ENCODE measurements at regions not wholly inside any gene's neighbourhood (a gene's known extent, or its start where the extent isn't known, plus 50 kb on each side); places are given as distances from the start of the nearest gene placed in this dataset.

- H3K36me3 ChIP-seq: no peaks in the 10 kb centered on the region
- no peaks in the 10 kb centered on the region for H3K9me3 ChIP-seq
- H3K27me3 ChIP-seq: no peaks in the 10 kb centered on the region
- H3K4me1 ChIP-seq (ENCODE audit: insufficient read depth): peaks cover 1% of the 10 kb centered on the region
- TF ChIP-seq POLR2A (IDR thresholded peaks at IDR 0.05): no peak
- no peak for TF ChIP-seq CTCF (IDR thresholded peaks at IDR 0.05)
- TF ChIP-seq EP300 (IDR thresholded peaks at IDR 0.05): no peak
- H3K4me3 ChIP-seq: no peak overlapping the region
- intact Hi-C loops (cut with DNase I): no loop called here
- no peak for DNase-seq
- H3K27ac ChIP-seq: no peak overlapping the region
- 55 to 73% (median 66%) methylated on average over 5 of the region's 5 CpGs for WGBS, 3 donors
Observed at GRCh38 chr11:111086058-111086457, 159.5 kb upstream of the POU2AF2 start.

- Histone ChIP-seq H3K27ac (no peak overlapping the region), H3K4me3 (no peak overlapping the region), H3K4me1 (ENCODE audit: insufficient read depth) (no peaks in the 10 kb centered on the region), H3K9me3 (no peaks in the 10 kb centered on the region), H3K36me3 (no peaks in the 10 kb centered on the region), H3K27me3 (no peaks in the 10 kb centered on the region)
- intact Hi-C loops (cut with DNase I): no loop called here
- DNase-seq: no peak
- TF ChIP-seq POLR2A (IDR thresholded peaks at IDR 0.05) (no peak), EP300 (IDR thresholded peaks at IDR 0.05) (no peak)
- WGBS, 3 donors: 77 to 85% (median 83%) methylated on average over 5 of the region's 5 CpGs
Observed at GRCh38 chr11:111082664-111083063, 162.9 kb upstream of the POU2AF2 start.

GRCh38 chr11:111081021-111081511 lies 164.5 kb upstream of the POU2AF2 start:
- 41 to 65% (median 63%) methylated on average over 3 of the region's 3 CpGs for WGBS, 3 donors
- H3K27me3 ChIP-seq: no peaks in the 10 kb centered on the region
- H3K27ac ChIP-seq: no peak overlapping the region
- no peak for DNase-seq
- H3K4me3 ChIP-seq: no peak overlapping the region
- no peaks in the 10 kb centered on the region for H3K36me3 ChIP-seq
- no peak for TF ChIP-seq POLR2A (IDR thresholded peaks at IDR 0.05)
- no peak for TF ChIP-seq CTCF (IDR thresholded peaks at IDR 0.05)
- no peak for TF ChIP-seq EP300 (IDR thresholded peaks at IDR 0.05)
- intact Hi-C loops (cut with DNase I): no loop called here
- H3K4me1 ChIP-seq (ENCODE audit: insufficient read depth): no peaks in the 10 kb centered on the region
- no peaks in the 10 kb centered on the region for H3K9me3 ChIP-seq

GRCh38 chr11:111077530-111078322 lies 167.8 kb upstream of the POU2AF2 start:
- WGBS, 3 donors: 62 to 73% (median 72%) methylated on average over 3 of the region's 3 CpGs
- no peaks in the 10 kb centered on the region for H3K4me1 ChIP-seq (ENCODE audit: insufficient read depth)
- H3K9me3 ChIP-seq: no peaks in the 10 kb centered on the region
- H3K36me3 ChIP-seq: no peaks in the 10 kb centered on the region
- H3K27ac ChIP-seq: no peak overlapping the region
- intact Hi-C loops (cut with DNase I): no loop called here
- no peaks in the 10 kb centered on the region for H3K27me3 ChIP-seq
- H3K4me3 ChIP-seq: no peak overlapping the region
- TF ChIP-seq EP300 (IDR thresholded peaks at IDR 0.05) (no peak), CTCF (IDR thresholded peaks at IDR 0.05) (no peak), POLR2A (IDR thresholded peaks at IDR 0.05) (no peak)
- DNase-seq: no peak

- no peak overlapping the region for H3K27ac ChIP-seq
- WGBS, 3 donors: 6 to 29% (median 6%) methylated on average over 1 of the region's 1 CpG
- TF ChIP-seq CTCF (IDR thresholded peaks at IDR 0.05) (no peak), POLR2A (IDR thresholded peaks at IDR 0.05) (no peak), EP300 (IDR thresholded peaks at IDR 0.05) (no peak)
- no peaks in the 10 kb centered on the region for H3K36me3 ChIP-seq
- no peak for DNase-seq
- H3K4me3 ChIP-seq: no peak overlapping the region
- intact Hi-C loops (cut with DNase I): no loop called here
- H3K9me3 ChIP-seq: no peaks in the 10 kb centered on the region
- H3K27me3 ChIP-seq: no peaks in the 10 kb centered on the region
- no peaks in the 10 kb centered on the region for H3K4me1 ChIP-seq (ENCODE audit: insufficient read depth)
Observed at GRCh38 chr11:111069066-111069465, 176.5 kb upstream of the POU2AF2 start.
